Sigmoid colon (tissue), 6 donors: ENCODE measurements at regions not wholly inside any gene's neighbourhood (a gene's known extent, or its start where the extent isn't known, plus 50 kb on each side); places are given as distances from the start of the nearest gene placed in this dataset.

Experiments used
- DNase-seq: peaks from one replicate; pipeline ENCODE4 v3.0.0-alpha.2; 2019
- H3K27ac ChIP-seq, 4 donors: fragments of 200-600 bp; sonication (generic); one replicate each; pipeline ENCODE4 v1.5.1; 2016 to 2019; ENCODE audit warnings: mild to moderate bottlenecking in 1 of 4
- H3K27me3 ChIP-seq, 3 donors: fragments of 200-600 bp; sonication (generic); one replicate each; pipeline ENCODE4 v1.5.1; 2019; ENCODE audit warnings: mild to moderate bottlenecking in 1 of 3
- H3K36me3 ChIP-seq, 4 donors: fragments of 200-600 bp; sonication (generic); one replicate each; pipeline ENCODE4 v1.5.1; 2016 to 2019
- H3K4me1 ChIP-seq, 4 donors: fragments of 200-600 bp; sonication (generic); one replicate each; pipeline ENCODE4 v1.5.1; 2017 to 2019
- H3K4me3 ChIP-seq, 4 donors: fragments of 200-600 bp; sonication (generic); one replicate each; pipeline ENCODE4 v1.5.1; 2017 to 2019; ENCODE audit warnings: mild to moderate bottlenecking in 2 of 4, moderate library complexity in 1 of 4
- H3K9me3 ChIP-seq, 4 donors: fragments of 200-600 bp in 3 of 4; sonication (generic) in 3 of 4; one replicate each; pipeline versions ENCODE4 v1.5.1 to v1.6.1; 2013 to 2019
- EP300 ChIP-seq, 4 donors: sonication (generic); formaldehyde crosslinking; IDR thresholded peaks; one replicate each; pipeline ENCODE4 v1.6.1; 2017; ENCODE audit warnings: antibody characterized with exemption in 4 of 4
- POLR2A ChIP-seq, 2 donors: fragments of 450-650 bp; IDR thresholded peaks; one replicate each; pipeline ENCODE4 v1.6.1; 2016; ENCODE audit warnings: antibody characterized with exemption in 2 of 2, mild to moderate bottlenecking in 2 of 2, moderate library complexity in 2 of 2
- POLR2AphosphoS5 ChIP-seq, 4 donors: sonication (generic); formaldehyde crosslinking; IDR thresholded peaks; one replicate each; pipeline ENCODE4 v1.6.1; 2017; ENCODE audit warnings: antibody characterized with exemption in 4 of 4
- WGBS, 2 donors: extraction: QIAGEN DNeasy Blood & Tissue Kit; methylation state at CpG; one replicate each; pipeline ENCODE4 v1.1.7; 2013; 5-methylcytosine and 5-hydroxymethylcytosine counted together
- intact Hi-C: fragments of 100-400 bp; cut with DNase I; formaldehyde crosslinking; loops from one replicate; pipeline ENCODE4 v1.15.1; 2023
- TF ChIP-seq, protein P1 (sequence below), 4 experiments: fragments of 450-650 bp in 3 of 4; fragments of 200-600 bp in 1 of 4; IDR thresholded peaks; one replicate each; pipeline ENCODE4 v1.5.1; 2016 to 2019; ENCODE audit warnings: antibody characterized with exemption in 4 of 4, mild to moderate bottlenecking in 3 of 4, moderate library complexity in 2 of 4
- donor health status: healthy with polysubstance abuse.
- donor health status: healthy.

DNA sequence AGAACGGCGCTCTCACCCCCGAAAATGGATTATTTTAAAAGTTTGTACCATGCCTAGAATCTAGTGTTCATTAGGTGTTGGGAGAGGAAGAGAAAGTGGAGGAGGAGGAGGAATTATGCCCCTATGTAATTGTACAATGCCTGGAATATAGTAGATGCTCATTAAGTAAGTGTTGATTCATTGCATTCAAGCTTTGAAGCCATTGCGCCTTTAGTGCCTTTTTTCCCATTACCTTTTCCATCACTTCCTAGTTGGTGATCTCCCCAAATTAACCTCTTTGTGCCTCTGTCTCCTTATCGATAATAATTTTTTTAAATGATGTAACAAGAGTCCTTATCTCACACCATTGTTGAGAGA, 220.7 kb upstream of the PRICKLE2 start:
- no peak for TF ChIP-seq POLR2AphosphoS5 (IDR thresholded peaks at IDR 0.05)
- TF ChIP-seq POLR2A (IDR thresholded peaks at IDR 0.05): no peak
- TF ChIP-seq, protein P1, sequence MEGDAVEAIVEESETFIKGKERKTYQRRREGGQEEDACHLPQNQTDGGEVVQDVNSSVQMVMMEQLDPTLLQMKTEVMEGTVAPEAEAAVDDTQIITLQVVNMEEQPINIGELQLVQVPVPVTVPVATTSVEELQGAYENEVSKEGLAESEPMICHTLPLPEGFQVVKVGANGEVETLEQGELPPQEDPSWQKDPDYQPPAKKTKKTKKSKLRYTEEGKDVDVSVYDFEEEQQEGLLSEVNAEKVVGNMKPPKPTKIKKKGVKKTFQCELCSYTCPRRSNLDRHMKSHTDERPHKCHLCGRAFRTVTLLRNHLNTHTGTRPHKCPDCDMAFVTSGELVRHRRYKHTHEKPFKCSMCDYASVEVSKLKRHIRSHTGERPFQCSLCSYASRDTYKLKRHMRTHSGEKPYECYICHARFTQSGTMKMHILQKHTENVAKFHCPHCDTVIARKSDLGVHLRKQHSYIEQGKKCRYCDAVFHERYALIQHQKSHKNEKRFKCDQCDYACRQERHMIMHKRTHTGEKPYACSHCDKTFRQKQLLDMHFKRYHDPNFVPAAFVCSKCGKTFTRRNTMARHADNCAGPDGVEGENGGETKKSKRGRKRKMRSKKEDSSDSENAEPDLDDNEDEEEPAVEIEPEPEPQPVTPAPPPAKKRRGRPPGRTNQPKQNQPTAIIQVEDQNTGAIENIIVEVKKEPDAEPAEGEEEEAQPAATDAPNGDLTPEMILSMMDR (IDR thresholded peaks at IDR 0.05): no peak
- TF ChIP-seq EP300 (IDR thresholded peaks at IDR 0.05): no peak
- H3K4me1 ChIP-seq: peaks cover 0 to 22% (median 17%) of the 10 kb centered on the region in 4 donors
- WGBS, 2 donors: 73 to 85% methylated on average over 5 of the region's 5 CpGs
- no peak for DNase-seq
- no peaks in the 10 kb centered on the region for H3K9me3 ChIP-seq
- H3K36me3 ChIP-seq: no peaks in the 10 kb centered on the region
- H3K27ac ChIP-seq: no peak overlapping the region
- peaks cover 8 to 50% (median 28%) of the 10 kb centered on the region in 3 donors for H3K27me3 ChIP-seq
- intact Hi-C loops: no loop called here
- H3K4me3 ChIP-seq: no peak overlapping the region

DNA sequence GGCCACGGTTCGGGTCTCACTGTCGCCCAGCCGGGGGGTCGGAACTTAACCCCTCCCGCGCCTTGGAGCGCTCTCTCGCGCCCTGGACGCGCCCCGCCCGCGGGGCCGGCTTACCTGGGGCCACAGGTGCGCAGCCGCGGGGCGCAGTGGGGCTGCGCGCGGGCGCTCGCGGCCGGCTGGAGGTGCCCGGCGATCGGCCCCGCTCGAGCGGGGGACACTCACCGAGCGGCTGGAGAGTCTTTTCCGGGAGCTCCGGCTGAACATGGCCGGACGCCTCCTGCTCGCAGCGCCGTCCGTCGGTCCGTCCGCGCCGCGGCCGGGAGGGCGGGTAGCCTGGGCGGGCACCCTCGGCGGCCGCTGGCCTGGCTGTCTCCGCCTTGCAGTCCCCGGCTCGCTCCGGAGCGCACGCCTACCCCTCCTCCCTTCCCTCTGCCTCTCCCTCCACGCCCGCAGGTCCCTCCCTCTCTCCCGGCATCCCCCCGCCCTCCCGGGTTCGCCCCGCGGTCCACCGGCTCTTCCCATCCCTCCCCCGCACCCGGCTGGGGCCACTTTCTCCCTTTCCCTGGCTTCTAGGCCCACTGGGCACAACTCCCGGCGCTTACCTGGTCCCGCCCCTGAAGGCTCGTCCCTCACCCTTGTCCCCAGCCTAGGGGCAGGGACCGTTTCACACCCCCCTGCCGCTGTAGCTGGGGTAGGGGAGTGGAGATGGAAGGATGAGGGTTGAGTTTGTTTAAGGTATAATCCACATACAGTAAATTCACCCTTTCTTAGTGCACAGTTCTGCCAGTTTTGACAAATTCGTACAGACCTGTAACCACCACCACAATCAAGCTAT, 220.1 kb upstream of the PRICKLE2 start:
- H3K36me3 ChIP-seq: no peaks in the 10 kb centered on the region
- TF ChIP-seq, protein P1 (IDR thresholded peaks at IDR 0.05): no peak
- TF ChIP-seq EP300 (IDR thresholded peaks at IDR 0.05): no peak
- TF ChIP-seq POLR2A (IDR thresholded peaks at IDR 0.05): no peak
- TF ChIP-seq POLR2AphosphoS5 (IDR thresholded peaks at IDR 0.05): no peak
- H3K4me1 ChIP-seq: peaks cover 0 to 24% (median 18%) of the 10 kb centered on the region in 4 donors
- WGBS, 2 donors: 2 to 4% methylated on average over 79 of the region's 79 CpGs
- H3K9me3 ChIP-seq: no peaks in the 10 kb centered on the region
- intact Hi-C loops: no loop called here
- no peak overlapping the region for H3K27ac ChIP-seq
- no peak for DNase-seq
- peaks cover 8 to 56% (median 28%) of the 10 kb centered on the region in 3 donors for H3K27me3 ChIP-seq
- peak overlapping the region; percentile 4 to 54 (median 48) for H3K4me3 ChIP-seq

DNA sequence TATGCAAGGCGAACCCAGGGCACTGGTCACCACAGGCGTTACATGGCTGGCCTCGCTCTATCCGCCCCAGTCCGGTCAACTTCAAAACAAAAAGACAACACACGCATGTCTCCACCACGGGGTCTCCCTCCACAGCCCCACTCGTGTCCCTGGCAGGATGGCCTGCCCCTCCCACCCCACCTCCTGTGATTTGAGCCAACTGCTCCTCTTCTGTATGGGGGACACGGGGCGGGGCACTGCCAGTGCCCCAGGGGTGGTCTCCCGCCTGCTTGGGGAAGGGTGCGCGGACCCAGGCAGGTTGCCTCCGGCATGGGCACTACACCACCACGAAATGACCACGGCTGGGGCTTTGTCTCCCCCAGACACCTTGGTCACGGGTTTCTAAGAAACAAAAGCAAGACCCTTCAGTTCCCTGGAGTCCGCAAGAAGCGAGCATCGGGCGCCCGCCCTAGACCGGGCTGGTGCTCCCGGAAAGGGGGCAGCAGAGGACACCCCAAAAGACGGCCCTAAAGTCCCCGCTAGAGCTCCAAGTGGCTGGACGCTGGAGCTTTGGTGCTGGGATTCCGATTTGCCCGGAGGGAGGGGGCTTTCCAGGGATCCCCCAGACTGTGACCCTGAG, 219.3 kb upstream of the PRICKLE2 start:
- H3K27me3 ChIP-seq: peaks cover 8 to 63% (median 28%) of the 10 kb centered on the region in 3 donors
- DNase-seq: no peak
- no peak overlapping the region for H3K27ac ChIP-seq
- WGBS, 2 donors: 16 to 18% methylated on average over 29 of the region's 29 CpGs
- H3K4me3 ChIP-seq: peak overlapping the region; percentile 4 to 54 (median 48)
- peaks cover 0 to 29% (median 20%) of the 10 kb centered on the region in 4 donors for H3K4me1 ChIP-seq
- no peaks in the 10 kb centered on the region for H3K36me3 ChIP-seq
- intact Hi-C loops: no loop called here
- TF ChIP-seq POLR2A (IDR thresholded peaks at IDR 0.05) (no peak), EP300 (IDR thresholded peaks at IDR 0.05) (no peak), POLR2AphosphoS5 (IDR thresholded peaks at IDR 0.05) (no peak)
- TF ChIP-seq, protein P1 (IDR thresholded peaks at IDR 0.05): no peak
- no peaks in the 10 kb centered on the region for H3K9me3 ChIP-seq

DNA sequence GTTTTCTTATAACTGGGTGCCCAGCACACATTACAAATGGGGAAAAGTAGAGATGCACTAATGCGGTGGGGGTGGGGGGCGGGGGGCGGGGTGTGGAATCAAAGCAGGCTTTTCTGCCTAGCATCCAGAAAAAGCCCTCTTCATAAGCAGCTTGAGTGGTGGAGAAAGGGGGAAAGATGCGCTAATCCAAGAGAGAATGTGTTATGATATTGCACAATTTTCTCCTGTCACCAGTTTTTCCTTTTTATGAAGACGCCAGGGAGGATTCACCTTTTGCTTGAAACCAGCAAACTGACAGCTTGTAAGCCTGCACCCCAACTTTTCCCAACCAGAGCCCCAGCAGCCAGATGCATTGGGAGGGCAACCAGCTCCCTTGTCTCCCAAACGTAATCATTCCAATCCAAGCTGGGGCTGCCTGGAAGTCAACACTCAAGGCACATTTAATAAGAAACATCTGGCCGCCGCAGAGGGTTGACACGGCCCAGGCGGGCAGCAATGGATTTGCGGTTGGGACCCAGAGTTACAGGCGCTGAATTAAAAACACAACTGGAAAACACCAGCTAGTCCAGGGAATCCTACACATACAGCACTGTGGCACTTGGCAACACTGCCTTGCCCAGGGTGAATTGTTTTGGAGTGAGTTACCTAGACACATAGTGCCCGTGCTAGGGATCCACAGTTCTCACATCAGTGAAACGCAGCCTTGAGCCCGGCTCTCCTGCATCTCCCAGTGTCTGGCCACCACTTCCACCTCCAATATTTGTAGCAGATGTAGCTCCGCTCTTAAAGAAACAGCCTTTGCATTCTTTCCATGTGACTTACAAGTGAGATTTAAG, 218.5 kb upstream of the PRICKLE2 start:
- 59 to 60% methylated on average over 16 of the region's 16 CpGs for WGBS, 2 donors
- Histone ChIP-seq H3K27ac (no peak overlapping the region), H3K36me3 (no peaks in the 10 kb centered on the region), H3K9me3 (no peaks in the 10 kb centered on the region), H3K4me1 (peaks cover 0 to 29% (median 20%) of the 10 kb centered on the region in 4 donors), H3K4me3 (peak overlapping the region in 1 of 4 donors; percentile 54), H3K27me3 (peaks cover 8 to 63% (median 28%) of the 10 kb centered on the region in 3 donors)
- TF ChIP-seq POLR2A (IDR thresholded peaks at IDR 0.05) (no peak), EP300 (IDR thresholded peaks at IDR 0.05) (no peak), POLR2AphosphoS5 (IDR thresholded peaks at IDR 0.05) (peak in 1 of 4 donors; percentile 26)
- TF ChIP-seq, protein P1 (IDR thresholded peaks at IDR 0.05): no peak
- intact Hi-C loops: no loop called here
- no peak for DNase-seq
